ENCODE measurements at regions not wholly inside any gene's neighbourhood (a gene's known extent, or its start where the extent isn't known, plus 50 kb on each side); places are given as distances from the start of the nearest gene placed in this dataset.
"Not testable (repeated sequence)": the region's sequence is repeated elsewhere in the genome, so short reads cannot be mapped to it uniquely, and the experiment has no call there.

DNA sequence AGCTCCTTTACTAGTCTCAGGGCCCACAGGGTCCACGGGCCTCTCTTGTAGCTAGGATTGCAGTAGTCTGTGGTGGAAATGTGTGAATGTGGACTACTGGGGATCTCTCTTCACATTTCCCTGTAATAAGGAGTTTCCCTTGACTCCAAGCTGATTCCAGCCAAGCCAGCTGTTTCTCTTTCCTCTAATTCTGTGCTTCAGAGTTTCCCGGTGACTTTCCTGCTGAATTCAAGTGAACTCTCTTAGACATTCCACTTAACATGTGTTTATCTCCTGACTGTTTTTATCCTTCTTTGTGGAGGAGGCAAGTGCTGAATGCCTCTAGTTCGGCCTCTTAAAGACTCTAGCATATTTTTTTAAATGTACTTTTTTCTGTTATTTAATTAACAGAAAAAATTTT, 354.0 kb upstream of the RGS18 start:
- no peak for DNase-seq
- WGBS (ENCODE audit: insufficient coverage, low lambda C conversion rate) = 71% methylated on average over 1 of the region's 3 CpGs

DNA sequence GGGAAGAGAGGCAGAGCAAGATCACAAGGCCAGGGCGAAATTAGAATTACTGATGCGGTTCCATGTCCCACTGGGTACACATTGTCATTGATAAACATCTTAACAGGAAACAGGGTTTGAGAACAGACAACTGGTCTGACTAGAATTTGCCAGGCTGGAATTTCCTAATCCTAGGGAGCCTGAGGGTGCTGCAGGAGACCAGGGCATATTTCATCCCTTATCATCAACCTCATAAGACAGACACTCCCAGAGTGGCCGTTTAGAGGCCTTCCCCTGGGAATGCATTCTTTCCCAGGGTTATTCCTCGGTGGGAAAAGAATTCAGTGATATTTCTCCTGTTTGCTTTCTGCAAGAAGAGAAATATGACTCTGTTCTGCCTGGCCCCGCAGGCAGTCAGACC, 344.7 kb upstream of the RGS18 start:
- WGBS (ENCODE audit: insufficient coverage, low lambda C conversion rate) = no CpG with 5 or more reads among the region's 5 CpGs
- not testable (repeated sequence) for H3K36me3 ChIP-seq (ENCODE audit: control insufficient read depth, insufficient read depth, low read length); H3K9me3 ChIP-seq (ENCODE audit: control insufficient read depth, low read depth, low read length)

More for the DNA sequence above, 354.0 kb upstream of the RGS18 start:
- no peaks in the 10 kb centered on the region for H3K36me3 ChIP-seq (ENCODE audit: control insufficient read depth, insufficient read depth, low read length)
- H3K27ac ChIP-seq (ENCODE audit: low read length) = no peak overlapping the region
- H3K4me1 ChIP-seq (ENCODE audit: control insufficient read depth, insufficient read depth, low read length) = no peaks in the 10 kb centered on the region
- no peaks in the 10 kb centered on the region for H3K27me3 ChIP-seq (ENCODE audit: control insufficient read depth, insufficient read depth, low read length)
- no peak overlapping the region for H3K4me3 ChIP-seq (ENCODE audit: low read length)
- no peaks in the 10 kb centered on the region for H3K9me3 ChIP-seq (ENCODE audit: control insufficient read depth, low read depth, low read length)

DNA sequence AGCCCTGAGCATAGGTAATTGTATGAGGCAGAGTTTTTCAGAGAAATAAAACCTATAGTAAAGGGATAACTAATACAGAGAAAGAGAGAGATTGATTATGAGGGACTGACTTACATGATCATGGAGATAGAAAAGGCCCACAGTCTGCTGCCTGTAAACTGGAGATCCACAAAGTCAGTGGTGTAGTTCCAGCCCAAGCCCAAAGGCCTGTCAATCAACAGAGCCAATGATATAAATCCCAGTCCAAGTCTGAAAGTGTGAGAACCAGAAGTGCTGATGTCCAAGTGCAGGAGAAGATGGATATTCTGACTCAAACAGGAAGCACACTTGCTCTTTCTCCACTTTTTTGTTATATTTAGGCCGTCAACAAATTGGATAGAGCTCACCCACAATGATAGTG, 340.1 kb upstream of the RGS18 start:
- no peaks in the 10 kb centered on the region for H3K9me3 ChIP-seq (ENCODE audit: control insufficient read depth, low read depth, low read length)
- H3K27me3 ChIP-seq (ENCODE audit: control insufficient read depth, insufficient read depth, low read length) = no peaks in the 10 kb centered on the region
- WGBS (ENCODE audit: insufficient coverage, low lambda C conversion rate) = no CpG with 5 or more reads among the region's 1 CpG
- H3K4me1 ChIP-seq (ENCODE audit: control insufficient read depth, insufficient read depth, low read length) = no peaks in the 10 kb centered on the region
- no peaks in the 10 kb centered on the region for H3K36me3 ChIP-seq (ENCODE audit: control insufficient read depth, insufficient read depth, low read length)
- no peak for DNase-seq
- H3K4me3 ChIP-seq (ENCODE audit: low read length) = no peak overlapping the region
- H3K27ac ChIP-seq (ENCODE audit: low read length) = no peak overlapping the region

More for the DNA sequence above, 344.7 kb upstream of the RGS18 start:
- H3K4me1 ChIP-seq (ENCODE audit: control insufficient read depth, insufficient read depth, low read length); H3K27me3 ChIP-seq (ENCODE audit: control insufficient read depth, insufficient read depth, low read length); H3K4me3 ChIP-seq (ENCODE audit: low read length); DNase-seq; H3K27ac ChIP-seq (ENCODE audit: low read length): not testable (repeated sequence)

DNA sequence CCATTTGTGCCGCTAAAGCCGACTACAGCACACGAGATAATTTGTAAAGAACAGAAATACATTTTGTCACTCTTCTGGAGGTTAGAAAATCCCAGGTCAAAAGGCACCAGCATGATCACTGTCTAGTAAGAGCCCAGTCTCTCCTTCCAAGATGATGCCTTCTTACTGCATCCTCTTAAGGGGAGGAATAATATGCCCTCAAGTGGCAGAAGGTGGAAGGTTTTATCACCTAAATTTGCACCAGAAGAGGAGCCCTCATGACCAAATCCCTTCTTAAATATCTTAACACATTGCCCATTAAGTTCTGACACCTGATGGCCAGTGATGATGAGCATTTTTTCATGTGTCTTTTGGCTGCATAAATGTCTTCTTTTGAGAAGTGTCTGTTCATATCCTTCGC, 326.7 kb upstream of the RGS18 start:
- no peaks in the 10 kb centered on the region for H3K27me3 ChIP-seq (ENCODE audit: control insufficient read depth, insufficient read depth, low read length)
- no peaks in the 10 kb centered on the region for H3K9me3 ChIP-seq (ENCODE audit: control insufficient read depth, low read depth, low read length)
- H3K4me3 ChIP-seq (ENCODE audit: low read length) = no peak overlapping the region
- no CpG with 5 or more reads among the region's 4 CpGs for WGBS (ENCODE audit: insufficient coverage, low lambda C conversion rate)
- DNase-seq = no peak
- no peak overlapping the region for H3K27ac ChIP-seq (ENCODE audit: low read length)
- no peaks in the 10 kb centered on the region for H3K36me3 ChIP-seq (ENCODE audit: control insufficient read depth, insufficient read depth, low read length)
- no peaks in the 10 kb centered on the region for H3K4me1 ChIP-seq (ENCODE audit: control insufficient read depth, insufficient read depth, low read length)

GRCh38 chr1:191839891-191840290, 318.4 kb upstream of the RGS18 start:
- Histone ChIP-seq H3K27ac (ENCODE audit: low read length) (no peak overlapping the region), H3K36me3 (ENCODE audit: control insufficient read depth, insufficient read depth, low read length) (no peaks in the 10 kb centered on the region), H3K4me1 (ENCODE audit: control insufficient read depth, insufficient read depth, low read length) (no peaks in the 10 kb centered on the region), H3K9me3 (ENCODE audit: control insufficient read depth, low read depth, low read length) (no peaks in the 10 kb centered on the region), H3K4me3 (ENCODE audit: low read length) (no peak overlapping the region), H3K27me3 (ENCODE audit: control insufficient read depth, insufficient read depth, low read length) (no peaks in the 10 kb centered on the region)
- WGBS (ENCODE audit: insufficient coverage, low lambda C conversion rate) = 83% methylated on average over 1 of the region's 2 CpGs
- DNase-seq = no peak

DNA sequence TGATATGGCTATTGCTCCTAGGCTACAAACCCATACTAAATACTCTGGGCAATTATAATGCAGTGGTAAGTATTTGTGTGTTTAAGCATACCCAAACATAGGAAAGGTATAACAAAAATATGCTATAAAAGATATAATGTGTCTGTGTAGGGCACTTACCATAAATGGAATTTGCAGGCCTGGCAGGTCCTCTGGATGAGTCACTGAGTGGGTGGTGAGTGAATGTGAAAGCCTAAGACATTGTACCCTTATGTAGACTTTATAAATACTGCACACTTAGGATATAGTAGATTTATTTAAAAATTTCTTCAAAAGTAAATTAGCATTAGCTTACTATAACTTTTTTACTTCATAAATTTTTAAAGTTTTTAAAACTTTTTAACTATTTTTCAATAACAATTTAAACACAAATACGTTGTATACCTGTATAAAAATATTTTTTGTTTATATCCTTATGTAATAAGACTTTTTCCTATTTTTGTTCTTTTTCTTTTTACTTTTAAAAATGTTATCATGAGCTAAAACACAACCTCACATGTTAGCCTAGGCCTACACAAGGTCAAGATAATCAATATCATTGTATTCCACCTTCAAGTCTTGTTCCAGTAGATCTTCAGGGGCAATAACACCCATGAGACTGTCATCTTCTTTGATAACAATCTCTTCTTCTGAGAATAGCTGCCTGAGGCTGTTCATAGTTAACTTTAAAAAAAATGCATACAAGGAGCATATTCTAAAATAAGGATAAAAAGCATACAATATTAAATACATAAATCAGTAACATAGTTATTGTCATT, 306.3 kb upstream of the RGS18 start:
- H3K9me3 ChIP-seq (ENCODE audit: control insufficient read depth, low read depth, low read length) = no peaks in the 10 kb centered on the region
- H3K27ac ChIP-seq (ENCODE audit: low read length) = no peak overlapping the region
- H3K4me3 ChIP-seq (ENCODE audit: low read length) = no peak overlapping the region
- WGBS (ENCODE audit: insufficient coverage, low lambda C conversion rate) = 94% methylated on average over 1 of the region's 1 CpG
- H3K4me1 ChIP-seq (ENCODE audit: control insufficient read depth, insufficient read depth, low read length) = no peaks in the 10 kb centered on the region
- DNase-seq = no peak
- no peaks in the 10 kb centered on the region for H3K36me3 ChIP-seq (ENCODE audit: control insufficient read depth, insufficient read depth, low read length)
- H3K27me3 ChIP-seq (ENCODE audit: control insufficient read depth, insufficient read depth, low read length) = no peaks in the 10 kb centered on the region

- WGBS (ENCODE audit: insufficient coverage, low lambda C conversion rate) = no CpG with 5 or more reads among the region's 1 CpG
Observed at GRCh38 chr1:191852907-191853306, 305.4 kb upstream of the RGS18 start.

GRCh38 chr1:191857600-191857999, 300.7 kb upstream of the RGS18 start:
- H3K9me3 ChIP-seq (ENCODE audit: control insufficient read depth, low read depth, low read length) = peaks cover 4% of the 10 kb centered on the region
- H3K4me1 ChIP-seq (ENCODE audit: control insufficient read depth, insufficient read depth, low read length) = no peaks in the 10 kb centered on the region
- no peak overlapping the region for H3K27ac ChIP-seq (ENCODE audit: low read length)
- H3K27me3 ChIP-seq (ENCODE audit: control insufficient read depth, insufficient read depth, low read length) = no peaks in the 10 kb centered on the region
- no peak for DNase-seq
- H3K4me3 ChIP-seq (ENCODE audit: low read length) = no peak overlapping the region
- no peaks in the 10 kb centered on the region for H3K36me3 ChIP-seq (ENCODE audit: control insufficient read depth, insufficient read depth, low read length)
- no CpG with 5 or more reads among the region's 1 CpG for WGBS (ENCODE audit: insufficient coverage, low lambda C conversion rate)

More at GRCh38 chr1:191852907-191853306, 305.4 kb upstream of the RGS18 start:
- Histone ChIP-seq H3K27me3 (ENCODE audit: control insufficient read depth, insufficient read depth, low read length) (no peaks in the 10 kb centered on the region), H3K9me3 (ENCODE audit: control insufficient read depth, low read depth, low read length) (no peaks in the 10 kb centered on the region), H3K4me1 (ENCODE audit: control insufficient read depth, insufficient read depth, low read length) (no peaks in the 10 kb centered on the region), H3K27ac (ENCODE audit: low read length) (no peak overlapping the region), H3K4me3 (ENCODE audit: low read length) (no peak overlapping the region), H3K36me3 (ENCODE audit: control insufficient read depth, insufficient read depth, low read length) (no peaks in the 10 kb centered on the region)
- no peak for DNase-seq

GRCh38 chr1:191865479-191865878, 292.8 kb upstream of the RGS18 start:
- Histone ChIP-seq H3K4me1 (ENCODE audit: control insufficient read depth, insufficient read depth, low read length) (no peaks in the 10 kb centered on the region), H3K27ac (ENCODE audit: low read length) (no peak overlapping the region), H3K9me3 (ENCODE audit: control insufficient read depth, low read depth, low read length) (peaks cover 5% of the 10 kb centered on the region), H3K4me3 (ENCODE audit: low read length) (no peak overlapping the region), H3K27me3 (ENCODE audit: control insufficient read depth, insufficient read depth, low read length) (no peaks in the 10 kb centered on the region), H3K36me3 (ENCODE audit: control insufficient read depth, insufficient read depth, low read length) (no peaks in the 10 kb centered on the region)
- 90% methylated on average over 3 of the region's 6 CpGs for WGBS (ENCODE audit: insufficient coverage, low lambda C conversion rate)
- DNase-seq = no peak

- H3K9me3 ChIP-seq (ENCODE audit: control insufficient read depth, low read depth, low read length) = peaks cover 5% of the 10 kb centered on the region
Observed at GRCh38 chr1:191866155-191866554, 292.1 kb upstream of the RGS18 start.

DNA sequence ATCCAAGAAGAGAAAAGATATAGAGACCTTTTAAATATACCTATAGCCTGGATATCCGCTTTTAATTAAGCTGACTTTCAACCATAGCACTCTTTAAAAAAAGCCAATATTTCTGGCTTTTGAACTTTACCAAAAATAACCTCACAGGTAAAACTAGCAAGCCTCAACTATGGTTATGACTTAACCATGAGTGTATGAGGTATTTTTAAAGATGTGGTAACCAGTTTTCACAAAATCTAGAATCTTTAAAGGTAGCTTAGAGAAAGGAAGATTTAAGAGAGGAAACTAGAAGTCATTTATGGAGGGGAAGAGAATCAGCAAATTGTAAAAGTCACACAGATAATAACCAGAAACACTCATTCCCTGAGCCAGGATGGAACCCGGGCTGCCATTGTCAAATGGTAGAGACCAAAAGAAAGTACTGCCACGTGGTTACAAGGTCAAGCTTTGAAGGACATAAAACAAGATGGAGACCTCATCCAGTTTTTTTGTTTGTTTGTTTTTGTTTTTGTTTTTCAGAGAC, 288.4 kb upstream of the RGS18 start:
- H3K4me3 ChIP-seq (ENCODE audit: low read length) = no peak overlapping the region
- H3K27ac ChIP-seq (ENCODE audit: low read length) = no peak overlapping the region
- H3K36me3 ChIP-seq (ENCODE audit: control insufficient read depth, insufficient read depth, low read length) = no peaks in the 10 kb centered on the region
- H3K9me3 ChIP-seq (ENCODE audit: control insufficient read depth, low read depth, low read length) = no peaks in the 10 kb centered on the region
- DNase-seq = no peak
- no peaks in the 10 kb centered on the region for H3K4me1 ChIP-seq (ENCODE audit: control insufficient read depth, insufficient read depth, low read length)
- WGBS (ENCODE audit: insufficient coverage, low lambda C conversion rate) = 100% methylated on average over 1 of the region's 3 CpGs
- H3K27me3 ChIP-seq (ENCODE audit: control insufficient read depth, insufficient read depth, low read length) = no peaks in the 10 kb centered on the region

More at GRCh38 chr1:191866155-191866554, 292.1 kb upstream of the RGS18 start:
- H3K36me3 ChIP-seq (ENCODE audit: control insufficient read depth, insufficient read depth, low read length) = no peaks in the 10 kb centered on the region
- no peak for DNase-seq
- no peaks in the 10 kb centered on the region for H3K27me3 ChIP-seq (ENCODE audit: control insufficient read depth, insufficient read depth, low read length)
- WGBS (ENCODE audit: insufficient coverage, low lambda C conversion rate) = no CpG with 5 or more reads among the region's 2 CpGs
- no peak overlapping the region for H3K27ac ChIP-seq (ENCODE audit: low read length)
- no peak overlapping the region for H3K4me3 ChIP-seq (ENCODE audit: low read length)
- no peaks in the 10 kb centered on the region for H3K4me1 ChIP-seq (ENCODE audit: control insufficient read depth, insufficient read depth, low read length)

All from large intestine (tissue), 3 donors.